ENCODE measurements at regions not wholly inside any gene's neighbourhood (a gene's known extent, or its start where the extent isn't known, plus 50 kb on each side); places are given as distances from the start of the nearest gene placed in this dataset.

DNA sequence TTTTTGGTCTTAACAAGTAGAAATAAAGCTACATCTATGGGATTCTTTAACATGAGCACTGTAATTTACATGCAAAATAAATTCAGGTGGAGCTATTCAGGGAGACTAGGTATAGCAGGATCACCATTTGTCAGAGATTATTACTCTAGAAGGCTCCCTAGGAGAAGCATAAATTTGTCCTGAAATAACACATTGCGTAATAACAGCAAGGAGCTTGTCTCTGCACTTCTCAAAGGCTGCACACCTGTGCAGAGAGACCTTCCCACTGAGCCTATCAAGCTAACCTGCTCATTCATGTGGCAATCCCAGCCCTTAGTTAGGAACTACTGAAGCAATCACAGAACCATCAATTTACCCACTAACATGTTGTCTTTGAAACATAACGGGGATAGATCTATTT is 437.4 kb upstream of the MC4R start:
- TF ChIP-seq CREB1 (IDR thresholded peaks at IDR 0.05) (no peak), CREB1 (CRISPR knock-in tag; IDR thresholded peaks at IDR 0.05) (no peak), BHLHE40 (IDR thresholded peaks at IDR 0.05; ENCODE audit: low read length) (no peak), RBM25 (IDR thresholded peaks at IDR 0.05; ENCODE audit: low read depth, low read length, severe bottlenecking) (no peak), ZNF311 (CRISPR knock-in tag; IDR thresholded peaks at IDR 0.05) (no peak), ZNF23 (CRISPR knock-in tag; IDR thresholded peaks at IDR 0.05) (no peak), EHMT2 (IDR thresholded peaks at IDR 0.05) (no peak)
- TF ChIP-seq, protein P1, sequence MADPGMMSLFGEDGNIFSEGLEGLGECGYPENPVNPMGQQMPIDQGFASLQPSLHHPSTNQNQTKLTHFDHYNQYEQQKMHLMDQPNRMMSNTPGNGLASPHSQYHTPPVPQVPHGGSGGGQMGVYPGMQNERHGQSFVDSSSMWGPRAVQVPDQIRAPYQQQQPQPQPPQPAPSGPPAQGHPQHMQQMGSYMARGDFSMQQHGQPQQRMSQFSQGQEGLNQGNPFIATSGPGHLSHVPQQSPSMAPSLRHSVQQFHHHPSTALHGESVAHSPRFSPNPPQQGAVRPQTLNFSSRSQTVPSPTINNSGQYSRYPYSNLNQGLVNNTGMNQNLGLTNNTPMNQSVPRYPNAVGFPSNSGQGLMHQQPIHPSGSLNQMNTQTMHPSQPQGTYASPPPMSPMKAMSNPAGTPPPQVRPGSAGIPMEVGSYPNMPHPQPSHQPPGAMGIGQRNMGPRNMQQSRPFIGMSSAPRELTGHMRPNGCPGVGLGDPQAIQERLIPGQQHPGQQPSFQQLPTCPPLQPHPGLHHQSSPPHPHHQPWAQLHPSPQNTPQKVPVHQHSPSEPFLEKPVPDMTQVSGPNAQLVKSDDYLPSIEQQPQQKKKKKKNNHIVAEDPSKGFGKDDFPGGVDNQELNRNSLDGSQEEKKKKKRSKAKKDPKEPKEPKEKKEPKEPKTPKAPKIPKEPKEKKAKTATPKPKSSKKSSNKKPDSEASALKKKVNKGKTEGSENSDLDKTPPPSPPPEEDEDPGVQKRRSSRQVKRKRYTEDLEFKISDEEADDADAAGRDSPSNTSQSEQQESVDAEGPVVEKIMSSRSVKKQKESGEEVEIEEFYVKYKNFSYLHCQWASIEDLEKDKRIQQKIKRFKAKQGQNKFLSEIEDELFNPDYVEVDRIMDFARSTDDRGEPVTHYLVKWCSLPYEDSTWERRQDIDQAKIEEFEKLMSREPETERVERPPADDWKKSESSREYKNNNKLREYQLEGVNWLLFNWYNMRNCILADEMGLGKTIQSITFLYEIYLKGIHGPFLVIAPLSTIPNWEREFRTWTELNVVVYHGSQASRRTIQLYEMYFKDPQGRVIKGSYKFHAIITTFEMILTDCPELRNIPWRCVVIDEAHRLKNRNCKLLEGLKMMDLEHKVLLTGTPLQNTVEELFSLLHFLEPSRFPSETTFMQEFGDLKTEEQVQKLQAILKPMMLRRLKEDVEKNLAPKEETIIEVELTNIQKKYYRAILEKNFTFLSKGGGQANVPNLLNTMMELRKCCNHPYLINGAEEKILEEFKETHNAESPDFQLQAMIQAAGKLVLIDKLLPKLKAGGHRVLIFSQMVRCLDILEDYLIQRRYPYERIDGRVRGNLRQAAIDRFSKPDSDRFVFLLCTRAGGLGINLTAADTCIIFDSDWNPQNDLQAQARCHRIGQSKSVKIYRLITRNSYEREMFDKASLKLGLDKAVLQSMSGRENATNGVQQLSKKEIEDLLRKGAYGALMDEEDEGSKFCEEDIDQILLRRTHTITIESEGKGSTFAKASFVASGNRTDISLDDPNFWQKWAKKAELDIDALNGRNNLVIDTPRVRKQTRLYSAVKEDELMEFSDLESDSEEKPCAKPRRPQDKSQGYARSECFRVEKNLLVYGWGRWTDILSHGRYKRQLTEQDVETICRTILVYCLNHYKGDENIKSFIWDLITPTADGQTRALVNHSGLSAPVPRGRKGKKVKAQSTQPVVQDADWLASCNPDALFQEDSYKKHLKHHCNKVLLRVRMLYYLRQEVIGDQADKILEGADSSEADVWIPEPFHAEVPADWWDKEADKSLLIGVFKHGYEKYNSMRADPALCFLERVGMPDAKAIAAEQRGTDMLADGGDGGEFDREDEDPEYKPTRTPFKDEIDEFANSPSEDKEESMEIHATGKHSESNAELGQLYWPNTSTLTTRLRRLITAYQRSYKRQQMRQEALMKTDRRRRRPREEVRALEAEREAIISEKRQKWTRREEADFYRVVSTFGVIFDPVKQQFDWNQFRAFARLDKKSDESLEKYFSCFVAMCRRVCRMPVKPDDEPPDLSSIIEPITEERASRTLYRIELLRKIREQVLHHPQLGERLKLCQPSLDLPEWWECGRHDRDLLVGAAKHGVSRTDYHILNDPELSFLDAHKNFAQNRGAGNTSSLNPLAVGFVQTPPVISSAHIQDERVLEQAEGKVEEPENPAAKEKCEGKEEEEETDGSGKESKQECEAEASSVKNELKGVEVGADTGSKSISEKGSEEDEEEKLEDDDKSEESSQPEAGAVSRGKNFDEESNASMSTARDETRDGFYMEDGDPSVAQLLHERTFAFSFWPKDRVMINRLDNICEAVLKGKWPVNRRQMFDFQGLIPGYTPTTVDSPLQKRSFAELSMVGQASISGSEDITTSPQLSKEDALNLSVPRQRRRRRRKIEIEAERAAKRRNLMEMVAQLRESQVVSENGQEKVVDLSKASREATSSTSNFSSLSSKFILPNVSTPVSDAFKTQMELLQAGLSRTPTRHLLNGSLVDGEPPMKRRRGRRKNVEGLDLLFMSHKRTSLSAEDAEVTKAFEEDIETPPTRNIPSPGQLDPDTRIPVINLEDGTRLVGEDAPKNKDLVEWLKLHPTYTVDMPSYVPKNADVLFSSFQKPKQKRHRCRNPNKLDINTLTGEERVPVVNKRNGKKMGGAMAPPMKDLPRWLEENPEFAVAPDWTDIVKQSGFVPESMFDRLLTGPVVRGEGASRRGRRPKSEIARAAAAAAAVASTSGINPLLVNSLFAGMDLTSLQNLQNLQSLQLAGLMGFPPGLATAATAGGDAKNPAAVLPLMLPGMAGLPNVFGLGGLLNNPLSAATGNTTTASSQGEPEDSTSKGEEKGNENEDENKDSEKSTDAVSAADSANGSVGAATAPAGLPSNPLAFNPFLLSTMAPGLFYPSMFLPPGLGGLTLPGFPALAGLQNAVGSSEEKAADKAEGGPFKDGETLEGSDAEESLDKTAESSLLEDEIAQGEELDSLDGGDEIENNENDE (IDR thresholded peaks at IDR 0.05; ENCODE audit: low read depth, low read length), result no peak
- TF ChIP-seq, protein P2, sequence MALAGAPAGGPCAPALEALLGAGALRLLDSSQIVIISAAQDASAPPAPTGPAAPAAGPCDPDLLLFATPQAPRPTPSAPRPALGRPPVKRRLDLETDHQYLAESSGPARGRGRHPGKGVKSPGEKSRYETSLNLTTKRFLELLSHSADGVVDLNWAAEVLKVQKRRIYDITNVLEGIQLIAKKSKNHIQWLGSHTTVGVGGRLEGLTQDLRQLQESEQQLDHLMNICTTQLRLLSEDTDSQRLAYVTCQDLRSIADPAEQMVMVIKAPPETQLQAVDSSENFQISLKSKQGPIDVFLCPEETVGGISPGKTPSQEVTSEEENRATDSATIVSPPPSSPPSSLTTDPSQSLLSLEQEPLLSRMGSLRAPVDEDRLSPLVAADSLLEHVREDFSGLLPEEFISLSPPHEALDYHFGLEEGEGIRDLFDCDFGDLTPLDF (CRISPR knock-in tag; IDR thresholded peaks at IDR 0.05), result no peak
- TF ChIP-seq, protein P3, sequence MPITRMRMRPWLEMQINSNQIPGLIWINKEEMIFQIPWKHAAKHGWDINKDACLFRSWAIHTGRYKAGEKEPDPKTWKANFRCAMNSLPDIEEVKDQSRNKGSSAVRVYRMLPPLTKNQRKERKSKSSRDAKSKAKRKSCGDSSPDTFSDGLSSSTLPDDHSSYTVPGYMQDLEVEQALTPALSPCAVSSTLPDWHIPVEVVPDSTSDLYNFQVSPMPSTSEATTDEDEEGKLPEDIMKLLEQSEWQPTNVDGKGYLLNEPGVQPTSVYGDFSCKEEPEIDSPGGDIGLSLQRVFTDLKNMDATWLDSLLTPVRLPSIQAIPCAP (CRISPR knock-in tag; IDR thresholded peaks at IDR 0.05; ENCODE audit: borderline replicate concordance), result no peak
- TF ChIP-seq, protein P4, sequence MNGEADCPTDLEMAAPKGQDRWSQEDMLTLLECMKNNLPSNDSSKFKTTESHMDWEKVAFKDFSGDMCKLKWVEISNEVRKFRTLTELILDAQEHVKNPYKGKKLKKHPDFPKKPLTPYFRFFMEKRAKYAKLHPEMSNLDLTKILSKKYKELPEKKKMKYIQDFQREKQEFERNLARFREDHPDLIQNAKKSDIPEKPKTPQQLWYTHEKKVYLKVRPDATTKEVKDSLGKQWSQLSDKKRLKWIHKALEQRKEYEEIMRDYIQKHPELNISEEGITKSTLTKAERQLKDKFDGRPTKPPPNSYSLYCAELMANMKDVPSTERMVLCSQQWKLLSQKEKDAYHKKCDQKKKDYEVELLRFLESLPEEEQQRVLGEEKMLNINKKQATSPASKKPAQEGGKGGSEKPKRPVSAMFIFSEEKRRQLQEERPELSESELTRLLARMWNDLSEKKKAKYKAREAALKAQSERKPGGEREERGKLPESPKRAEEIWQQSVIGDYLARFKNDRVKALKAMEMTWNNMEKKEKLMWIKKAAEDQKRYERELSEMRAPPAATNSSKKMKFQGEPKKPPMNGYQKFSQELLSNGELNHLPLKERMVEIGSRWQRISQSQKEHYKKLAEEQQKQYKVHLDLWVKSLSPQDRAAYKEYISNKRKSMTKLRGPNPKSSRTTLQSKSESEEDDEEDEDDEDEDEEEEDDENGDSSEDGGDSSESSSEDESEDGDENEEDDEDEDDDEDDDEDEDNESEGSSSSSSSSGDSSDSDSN (IDR thresholded peaks at IDR 0.05; ENCODE audit: borderline replicate concordance in 1 of 2, low read depth in 2 of 2, low read length in 2 of 2), result no peak
